ENCODE measurements at regions not wholly inside any gene's neighbourhood (a gene's known extent, or its start where the extent isn't known, plus 50 kb on each side); places are given as distances from the start of the nearest gene placed in this dataset.

- TF ChIP-seq CTCF (IDR thresholded peaks at IDR 0.05): no peak
- TF ChIP-seq POLR2A (IDR thresholded peaks at IDR 0.05): no peak
These were observed 182.2 kb upstream of the SPRY2 start for GRCh38 chr13:80523134-80523533.
